GM12864 (cell line): ENCODE measurements at regions not wholly inside any gene's neighbourhood (a gene's known extent, or its start where the extent isn't known, plus 50 kb on each side); places are given as distances from the start of the nearest gene placed in this dataset.

Experiments used
- DNase-seq: peaks from one replicate; pipeline ENCODE4 v3.0.0-alpha.2; 2011; ENCODE audit warnings: low read depth
- H3K4me3 ChIP-seq: 2 replicates; pipeline ENCODE4 v1.5.1; 2011; ENCODE audit warnings: mild to moderate bottlenecking, low read depth, low read length, control low read depth
- CTCF ChIP-seq: IDR thresholded peaks from 2 replicates; pipeline ENCODE4 v1.5.1; 2011; ENCODE audit warnings: low read depth, mild to moderate bottlenecking, moderate library complexity, low read length, control low read depth, inconsistent platforms; ENCODE audit errors: missing control alignments

GRCh38 chr2:138175066-138175465, 210.8 kb downstream of the HNMT start:
- no peak for TF ChIP-seq CTCF
- no peak for DNase-seq
- H3K4me3 ChIP-seq, result no peak overlapping the region

GRCh38 chr2:138176862-138177439, 212.7 kb downstream of the HNMT start:
- DNase-seq, result no peak
- H3K4me3 ChIP-seq, result no peak overlapping the region
- no peak for TF ChIP-seq CTCF

- TF ChIP-seq CTCF, result no peak
- H3K4me3 ChIP-seq, result no peak overlapping the region
Measured at GRCh38 chr2:138177693-138178092, 213.4 kb downstream of the HNMT start.

GRCh38 chr2:138180692-138181386, 216.6 kb downstream of the HNMT start:
- TF ChIP-seq CTCF, result no peak
- no peak overlapping the region for H3K4me3 ChIP-seq
- no peak for DNase-seq

More at GRCh38 chr2:138177693-138178092, 213.4 kb downstream of the HNMT start:
- DNase-seq, result no peak

GRCh38 chr2:138182250-138182936, 218.1 kb downstream of the HNMT start:
- no peak for TF ChIP-seq CTCF
- no peak overlapping the region for H3K4me3 ChIP-seq
- DNase-seq, result no peak

GRCh38 chr2:138182937-138183312, 218.7 kb downstream of the HNMT start:
- no peak for TF ChIP-seq CTCF
- no peak overlapping the region for H3K4me3 ChIP-seq
- no peak for DNase-seq

GRCh38 chr2:138183705-138184104, 219.4 kb downstream of the HNMT start:
- no peak for TF ChIP-seq CTCF
- DNase-seq, result no peak
- no peak overlapping the region for H3K4me3 ChIP-seq
